Right lobe of liver (tissue), 6 donors: ENCODE measurements at regions not wholly inside any gene's neighbourhood (a gene's known extent, or its start where the extent isn't known, plus 50 kb on each side); places are given as distances from the start of the nearest gene placed in this dataset.
"Not testable (repeated sequence)": the region's sequence is repeated elsewhere in the genome, so short reads cannot be mapped to it uniquely, and the experiment has no call there.

Source experiments
- ATAC-seq, 4 donors: fragments of 200-7000 bp; cut with Tn5 transposase; one replicate each; pipeline ENCODE4 v1.9.1; 2020; ENCODE audit warnings: mild to moderate bottlenecking in 4 of 4, moderate library complexity in 4 of 4
- DNase-seq, 3 donors: peaks; one replicate each; pipeline ENCODE4 v3.0.0-alpha.2; 2020
- H3K27ac ChIP-seq, 3 donors: fragments of 200-600 bp; one replicate each; pipeline ENCODE4 v1.8.0; 2022
- H3K27me3 ChIP-seq, 2 donors: fragments of 200-600 bp; one replicate each; pipeline ENCODE4 v1.8.0; 2022
- H3K36me3 ChIP-seq, 4 donors: fragments of 200-600 bp; sonication (generic) in 1 of 4; one replicate each; pipeline versions ENCODE4 v1.5.1 to v1.8.0; 2017 to 2022; ENCODE audit warnings: control low read depth in 1 of 4
- H3K4me1 ChIP-seq, 4 donors: fragments of 200-600 bp; sonication (generic) in 1 of 4; one replicate each; pipeline versions ENCODE4 v1.5.1 to v1.8.0; 2017 to 2022; ENCODE audit warnings: control low read depth in 1 of 4
- H3K4me3 ChIP-seq, 3 donors: fragments of 200-600 bp; one replicate each; pipeline ENCODE4 v1.8.0; 2022
- H3K9me3 ChIP-seq, 4 donors: fragments of 200-600 bp; sonication (generic) in 1 of 4; one replicate each; pipeline versions ENCODE4 v1.5.1 to v1.8.0; 2017 to 2022; ENCODE audit warnings: control low read depth in 1 of 4
- CTCF ChIP-seq, 4 donors: fragments of 200-600 bp in 3 of 4; fragments of 450-650 bp in 1 of 4; IDR thresholded peaks; one replicate each; pipeline versions ENCODE4 v1.5.1 to v1.8.0; 2016 to 2022; ENCODE audit warnings: antibody characterized with exemption in 4 of 4, mild to moderate bottlenecking in 2 of 4
- POLR2A ChIP-seq: fragments of 450-650 bp; IDR thresholded peaks from one replicate; pipeline ENCODE4 v1.6.1; 2017; ENCODE audit warnings: antibody characterized with exemption, mild to moderate bottlenecking
- WGBS: methylation state at CpG from one replicate; pipeline ENCODE4 v1.1.6; 2018; ENCODE audit warnings: low coverage, low lambda C conversion rate; ENCODE audit not compliant: insufficient coverage; ENCODE audit errors: missing lambda C conversion rate; 5-methylcytosine and 5-hydroxymethylcytosine counted together
- intact Hi-C, 2 donors: fragments of 100-400 bp; cut with DNase I; formaldehyde crosslinking; loops; one replicate each; pipeline versions ENCODE4 v1.11.2 to v1.14.1; 2022
- donor health status: DM: no; HTN: yes; CAD: no.
- donor health status: DM: no; HTN: no; CAD: no.
- donor health status: DM: no; HTN: no; CAD: no.
- donor health status: DM: no; HTN: yes; CAD: no.
- donor health status: DM: no; HTN: yes; CAD: no.

GRCh38 chr18:51568151-51568550 lies 370.7 kb upstream of the MEX3C start:
- no peak for TF ChIP-seq CTCF (IDR thresholded peaks at IDR 0.05)
- no peak for TF ChIP-seq POLR2A
- Histone ChIP-seq H3K36me3 (no peaks in the 10 kb centered on the region), H3K4me1 (no peaks in the 10 kb centered on the region), H3K4me3 (no peak overlapping the region), H3K27me3 (no peaks in the 10 kb centered on the region), H3K9me3 (no peaks in the 10 kb centered on the region), H3K27ac (no peak overlapping the region)
- WGBS, result 22% methylated on average over 1 of the region's 1 CpG
- ATAC-seq, result no peak
- no peak for DNase-seq
- intact Hi-C loops, result no loop called here

- 64% methylated on average over 2 of the region's 2 CpGs for WGBS
- ATAC-seq (no peak), DNase-seq (no peak)
- intact Hi-C loops, result no loop called here
- H3K4me1 ChIP-seq, result no peaks in the 10 kb centered on the region
- H3K27ac ChIP-seq, result no peak overlapping the region
- no peak overlapping the region for H3K4me3 ChIP-seq
- H3K36me3 ChIP-seq, result no peaks in the 10 kb centered on the region
- no peaks in the 10 kb centered on the region for H3K9me3 ChIP-seq
- no peak for TF ChIP-seq POLR2A
- TF ChIP-seq CTCF (IDR thresholded peaks at IDR 0.05), result no peak
- H3K27me3 ChIP-seq, result no peaks in the 10 kb centered on the region
Observed at GRCh38 chr18:51569153-51569552, 371.7 kb upstream of the MEX3C start.

- TF ChIP-seq CTCF (IDR thresholded peaks at IDR 0.05) (no peak), POLR2A (no peak)
- DNase-seq, result no peak
- H3K4me1 ChIP-seq, result no peaks in the 10 kb centered on the region
- no peaks in the 10 kb centered on the region for H3K36me3 ChIP-seq
- no peak for ATAC-seq
- 68% methylated on average over 2 of the region's 2 CpGs for WGBS
- no peaks in the 10 kb centered on the region for H3K27me3 ChIP-seq
- H3K9me3 ChIP-seq, result no peaks in the 10 kb centered on the region
- no peak overlapping the region for H3K27ac ChIP-seq
- intact Hi-C loops, result no loop called here
- H3K4me3 ChIP-seq, result no peak overlapping the region
Observed at GRCh38 chr18:51569561-51569960, 372.1 kb upstream of the MEX3C start.

GRCh38 chr18:51570071-51570470 lies 372.6 kb upstream of the MEX3C start:
- ATAC-seq, H3K27ac ChIP-seq, DNase-seq, H3K9me3 ChIP-seq, H3K36me3 ChIP-seq, intact Hi-C loops, H3K27me3 ChIP-seq, H3K4me1 ChIP-seq, H3K4me3 ChIP-seq: not testable (repeated sequence)
- 71% methylated on average over 4 of the region's 4 CpGs for WGBS

GRCh38 chr18:51573886-51574285 lies 376.4 kb upstream of the MEX3C start:
- DNase-seq, intact Hi-C loops, H3K36me3 ChIP-seq, H3K27ac ChIP-seq, H3K4me3 ChIP-seq, ATAC-seq, H3K4me1 ChIP-seq, H3K9me3 ChIP-seq, H3K27me3 ChIP-seq: not testable (repeated sequence)
- WGBS, result 47% methylated on average over 7 of the region's 8 CpGs

- intact Hi-C loops, result no loop called here
- TF ChIP-seq CTCF (IDR thresholded peaks at IDR 0.05), result no peak
- no peaks in the 10 kb centered on the region for H3K27me3 ChIP-seq
- no peaks in the 10 kb centered on the region for H3K9me3 ChIP-seq
- no peak for ATAC-seq
- no peaks in the 10 kb centered on the region for H3K4me1 ChIP-seq
- DNase-seq, result no peak
- no peak overlapping the region for H3K27ac ChIP-seq
- no peak overlapping the region for H3K4me3 ChIP-seq
- 71% methylated on average over 2 of the region's 2 CpGs for WGBS
- no peaks in the 10 kb centered on the region for H3K36me3 ChIP-seq
Observed at GRCh38 chr18:51575171-51575570, 377.7 kb upstream of the MEX3C start.
